Dermis blood vessel endothelial cell (primary cell): ENCODE measurements at regions not wholly inside any gene's neighbourhood (a gene's known extent, or its start where the extent isn't known, plus 50 kb on each side); places are given as distances from the start of the nearest gene placed in this dataset.

ENCODE experiments used
- DNase-seq: peaks from one replicate; pipeline ENCODE4 v3.0.0; 2010

DNA sequence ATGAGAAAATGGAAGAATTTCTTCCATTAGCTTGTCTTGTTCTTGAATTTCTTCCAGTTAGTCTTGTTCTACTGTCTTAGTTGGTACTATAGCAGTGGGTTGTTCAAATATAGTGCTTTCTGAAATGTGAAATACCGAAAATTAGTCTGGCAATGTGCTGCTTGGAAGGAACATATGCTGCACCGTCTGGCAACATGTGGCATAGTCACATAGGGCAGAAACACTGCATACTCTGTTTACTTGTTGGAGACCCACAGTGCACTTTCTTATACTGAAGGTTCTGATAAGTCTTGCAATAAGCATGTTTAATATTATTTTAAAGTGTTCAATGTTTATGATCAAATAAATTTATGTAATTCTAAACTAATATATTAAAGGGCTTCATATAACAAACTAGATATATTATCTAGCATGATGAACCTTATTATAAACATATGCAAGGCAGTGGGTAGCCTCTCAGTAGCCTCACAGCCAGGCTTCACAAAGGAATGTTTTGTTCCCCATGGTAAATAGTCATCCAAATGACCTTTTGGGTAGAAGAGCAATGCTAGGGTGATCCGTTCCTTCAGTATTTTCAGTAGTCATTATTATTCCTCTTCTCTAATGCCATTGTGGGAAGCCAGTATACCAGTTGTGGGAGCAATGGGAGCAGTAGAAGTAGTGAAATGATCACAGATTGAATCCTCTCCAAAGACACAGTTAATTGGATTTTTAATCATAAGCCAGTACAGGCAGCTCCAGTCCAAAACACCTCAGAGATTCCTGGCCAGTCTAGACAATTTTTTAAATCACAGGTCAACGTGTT is 1106.7 kb downstream of the DTWD2 start:
- DNase-seq = no peak

DNA sequence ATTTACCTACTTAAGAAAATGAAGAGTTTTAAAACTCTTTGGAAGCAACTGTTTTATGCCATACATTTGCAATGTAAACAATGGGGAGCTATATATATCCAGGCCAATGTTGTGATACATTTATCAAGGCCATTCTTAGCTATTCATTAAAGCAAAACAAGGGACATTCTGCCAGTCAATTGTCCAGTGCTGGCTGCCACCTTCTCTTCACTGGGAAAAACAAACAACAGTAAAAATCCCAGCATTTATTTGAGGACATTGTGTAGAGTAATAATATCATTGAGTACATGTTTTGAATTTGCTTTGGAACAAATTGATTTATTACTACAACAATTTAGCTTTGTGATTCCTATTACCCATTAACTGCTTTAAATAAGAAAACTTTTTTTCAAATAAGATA is 1107.4 kb downstream of the DTWD2 start:
- DNase-seq = no peak

- no peak for DNase-seq
Measured at GRCh38 chr5:117877731-117878130, 1110.6 kb downstream of the DTWD2 start.

DNA sequence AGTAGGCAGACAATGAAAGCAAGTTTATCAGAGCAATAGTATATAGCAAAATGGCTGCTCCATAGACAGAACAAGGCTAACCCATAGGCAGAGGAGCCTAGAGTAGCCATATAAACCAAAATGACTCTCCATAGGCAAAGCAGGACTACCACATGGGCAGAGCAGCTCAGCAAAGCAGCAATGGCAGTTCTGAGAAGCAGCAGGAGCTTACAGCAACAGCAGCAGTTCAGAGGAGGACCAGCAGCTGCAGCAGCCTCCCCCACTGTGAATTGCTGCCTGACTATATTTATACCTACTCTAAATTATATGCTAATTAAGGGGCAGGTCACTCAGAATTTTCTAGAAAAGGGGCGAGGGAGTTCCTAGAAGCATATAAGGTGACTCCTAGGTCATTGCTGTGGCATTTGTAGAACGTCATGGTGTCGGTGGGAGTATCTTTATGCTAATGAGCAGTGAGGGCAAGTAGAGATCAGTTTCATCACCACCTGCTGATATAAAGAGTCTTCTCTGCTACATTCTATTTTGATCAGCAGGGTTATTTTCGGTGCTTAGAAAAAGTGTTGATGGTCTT is 1115.5 kb downstream of the DTWD2 start:
- DNase-seq = no peak

- DNase-seq = no peak
Measured at GRCh38 chr5:117869596-117869995, 1118.8 kb downstream of the DTWD2 start.

GRCh38 chr5:117863586-117864296 is 1124.6 kb downstream of the DTWD2 start:
- DNase-seq = no peak

- no peak for DNase-seq
Measured at GRCh38 chr5:117860550-117860949, 1127.8 kb downstream of the DTWD2 start.

GRCh38 chr5:117859176-117859575 is 1129.2 kb downstream of the DTWD2 start:
- no peak for DNase-seq

DNA sequence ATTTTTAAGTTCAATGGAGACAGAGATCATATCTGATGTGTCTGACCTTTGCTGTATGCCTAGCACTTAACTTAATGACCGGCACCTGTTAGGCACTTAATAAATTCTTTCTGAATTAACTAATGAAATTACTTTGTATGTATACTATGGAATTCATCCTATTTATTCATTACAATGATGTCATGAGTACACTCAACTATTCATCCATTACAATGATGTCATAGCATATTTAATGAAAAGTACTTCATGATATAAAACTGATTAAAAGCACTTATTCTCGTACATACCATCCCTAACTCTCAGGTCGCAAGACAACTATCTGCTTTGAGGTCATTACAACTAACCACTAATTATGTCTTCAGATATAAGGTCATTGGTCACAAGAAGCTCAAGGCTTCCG is 1131.6 kb downstream of the DTWD2 start:
- no peak for DNase-seq

GRCh38 chr5:117837786-117838185 is 1150.6 kb downstream of the DTWD2 start:
- DNase-seq = no peak

GRCh38 chr5:117833691-117834090 is 1154.7 kb downstream of the DTWD2 start:
- DNase-seq = no peak

DNA sequence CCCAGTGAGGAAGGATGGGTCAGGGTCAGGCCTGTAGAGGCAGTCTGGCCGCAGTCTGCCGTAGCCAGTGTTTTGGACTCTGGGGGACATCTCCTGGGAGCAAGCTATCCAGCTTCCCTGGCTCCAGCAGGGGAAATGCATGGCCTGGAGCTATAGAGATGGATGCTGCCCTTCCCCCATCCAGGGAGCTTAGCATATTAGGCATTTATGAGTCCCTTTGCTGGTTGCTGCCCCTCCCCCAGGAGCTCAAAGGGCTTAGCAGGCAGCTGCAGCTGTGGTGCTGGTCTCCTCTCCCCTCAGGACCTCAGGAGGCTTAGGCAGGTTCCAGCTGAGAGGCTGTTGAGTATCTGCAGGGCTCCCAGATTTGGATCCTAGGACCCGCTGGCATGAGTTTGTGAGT is 1158.7 kb downstream of the DTWD2 start:
- no peak for DNase-seq

GRCh38 chr5:117813850-117814249 is 1174.5 kb downstream of the DTWD2 start:
- DNase-seq = no peak

DNA sequence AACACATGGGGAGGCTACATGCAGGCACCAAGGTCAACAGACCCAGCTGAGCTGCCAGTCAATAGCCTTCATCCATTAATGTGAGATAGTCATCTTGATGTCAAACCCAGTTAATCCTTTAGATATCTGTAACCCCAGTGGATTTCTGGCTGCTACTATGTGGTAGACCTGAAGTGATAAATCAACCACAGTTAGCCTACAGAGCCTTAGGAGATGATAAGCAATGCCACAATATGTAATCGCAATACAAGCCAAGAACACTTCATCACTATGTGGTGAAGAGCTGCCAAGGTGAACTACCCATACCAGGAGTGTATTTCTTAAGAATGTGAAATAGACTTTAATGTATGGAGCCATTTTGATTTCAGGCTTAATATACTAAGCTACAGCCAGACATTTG is 1175.5 kb downstream of the DTWD2 start:
- DNase-seq = no peak

- DNase-seq = no peak
Measured at GRCh38 chr5:117809251-117809650, 1179.1 kb downstream of the DTWD2 start.

- DNase-seq = no peak
Measured at GRCh38 chr5:117805058-117805457, 1183.3 kb downstream of the DTWD2 start.

- no peak for DNase-seq
Measured at GRCh38 chr5:117803533-117803932, 1184.8 kb downstream of the DTWD2 start.

GRCh38 chr5:117801583-117801982 is 1186.8 kb downstream of the DTWD2 start:
- DNase-seq = no peak

GRCh38 chr5:117800261-117800660 is 1188.1 kb downstream of the DTWD2 start:
- DNase-seq = no peak

DNA sequence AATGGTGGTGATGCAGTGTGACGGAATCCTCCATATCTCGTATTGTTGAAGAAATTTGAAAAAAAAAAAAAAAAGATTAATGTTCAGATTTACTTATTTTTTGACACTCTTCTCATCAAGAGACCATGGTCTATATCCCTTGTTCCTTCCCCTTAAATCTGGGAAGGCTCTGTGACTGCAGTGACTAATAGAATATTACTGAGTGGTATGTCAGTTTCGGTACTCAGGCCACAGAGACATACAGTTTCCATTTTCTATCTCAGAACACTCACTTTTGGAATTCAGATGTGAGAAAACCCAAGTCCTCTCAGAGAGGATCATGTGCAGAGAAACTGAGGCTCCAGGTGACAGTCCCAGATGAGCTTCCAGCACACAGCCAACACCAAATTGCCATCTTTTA is 1193.5 kb downstream of the DTWD2 start:
- no peak for DNase-seq

DNA sequence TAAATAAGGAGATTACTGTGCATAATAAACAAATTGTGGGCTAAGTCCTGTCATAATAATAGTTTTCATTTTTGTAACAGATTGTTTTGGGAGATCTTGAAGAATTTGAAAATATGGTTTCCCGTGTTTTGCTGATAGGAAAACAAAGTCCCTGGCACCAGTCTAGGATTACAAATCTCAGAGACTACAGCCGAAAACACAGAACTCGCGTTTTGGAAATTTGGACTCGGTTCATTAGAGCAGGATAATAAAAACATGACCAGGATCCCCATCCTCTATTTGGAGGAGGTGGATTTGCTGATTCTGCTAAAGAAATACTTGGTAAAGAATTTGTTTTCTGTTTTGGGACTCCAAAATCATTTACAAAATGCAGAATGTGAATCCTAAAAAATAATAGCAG is 1194.4 kb downstream of the DTWD2 start:
- DNase-seq = no peak

DNA sequence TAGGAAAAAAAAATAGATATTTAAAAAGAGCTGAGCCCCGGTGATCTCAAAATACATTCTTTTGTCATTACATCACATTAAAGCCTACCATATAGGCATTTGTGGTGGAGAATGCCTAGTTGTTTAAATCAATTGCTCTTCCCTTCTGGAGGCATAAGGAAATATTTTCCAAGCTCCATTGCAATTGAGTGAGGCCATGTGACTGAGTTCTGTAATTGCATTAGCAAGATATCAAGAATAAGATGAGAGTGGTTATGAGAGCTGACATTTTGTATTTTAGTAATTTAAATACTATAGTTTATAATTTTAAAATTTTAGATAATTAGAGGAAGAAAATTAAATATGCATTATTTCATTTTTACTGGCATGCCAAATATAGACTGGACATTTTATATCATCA is 1195.9 kb downstream of the DTWD2 start:
- no peak for DNase-seq

DNA sequence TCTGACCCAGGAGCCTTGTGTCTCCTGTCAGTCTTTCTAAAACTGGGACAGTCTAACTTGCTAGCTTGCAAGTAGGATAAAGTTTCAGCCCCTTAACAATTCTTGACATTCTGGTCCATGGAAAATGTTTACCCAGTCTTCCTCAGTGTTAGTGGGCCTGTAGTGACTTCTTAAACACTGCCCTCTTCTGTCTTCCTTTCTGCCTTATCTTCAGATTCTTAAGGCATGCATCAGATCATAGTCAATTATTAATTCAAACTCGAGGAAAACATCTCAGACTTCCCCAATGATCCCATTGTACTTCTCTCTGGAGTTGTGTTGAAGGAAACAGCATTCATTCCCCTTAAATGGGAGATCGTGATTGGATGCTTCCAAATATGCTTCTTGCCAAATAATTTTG is 1199.8 kb downstream of the DTWD2 start:
- no peak for DNase-seq

DNA sequence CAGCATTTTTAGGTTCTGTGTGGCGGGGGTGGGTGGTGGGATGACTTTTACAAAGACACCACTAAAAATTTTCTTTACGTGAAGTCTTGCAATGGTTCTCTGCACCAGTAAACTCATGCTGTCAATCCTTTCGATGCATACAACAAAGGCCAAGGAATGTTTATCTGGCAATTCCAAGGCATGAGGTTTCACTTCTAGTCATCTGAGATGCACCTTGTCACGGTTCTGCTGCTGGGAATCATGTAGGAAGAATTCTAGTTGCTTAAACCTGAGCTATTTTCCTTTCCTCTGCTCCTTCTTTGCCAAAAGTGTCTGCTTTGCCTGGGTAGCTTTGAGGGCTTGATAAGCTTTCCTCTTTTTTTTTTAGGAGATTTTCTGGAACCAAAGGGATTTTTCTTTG is 1204.5 kb upstream of the SEMA6A start:
- DNase-seq = no peak
